ENCODE measurements at regions not wholly inside any gene's neighbourhood (a gene's known extent, or its start where the extent isn't known, plus 50 kb on each side); places are given as distances from the start of the nearest gene placed in this dataset.

GRCh38 chr17:72588961-72589360, 468.1 kb downstream of the SOX9 start:
- Histone ChIP-seq H3K4me3 (ENCODE audit: low read length in 3 of 3) (no peak overlapping the region), H3K9me3 (ENCODE audit: control insufficient read depth in 3 of 3, low read length in 3 of 3) (no peaks in the 10 kb centered on the region), H3K4me1 (ENCODE audit: control insufficient read depth in 3 of 3, insufficient read depth in 3 of 3, low read length in 3 of 3) (peaks cover 10 to 16% (median 10%) of the 10 kb centered on the region in 3 donors), H3K36me3 (ENCODE audit: control insufficient read depth in 3 of 3, insufficient read depth in 3 of 3, low read length in 3 of 3) (no peaks in the 10 kb centered on the region), H3K27me3 (ENCODE audit: control insufficient read depth in 3 of 3, insufficient read depth in 3 of 3, low read length in 3 of 3) (peaks cover 26 to 28% (median 27%) of the 10 kb centered on the region in 3 donors), H3K27ac (ENCODE audit: low read depth, low read length) (no peak overlapping the region), H3K9ac (ENCODE audit: low read depth in 1 of 3, low read length in 3 of 3) (no peak overlapping the region)

GRCh38 chr17:72590382-72590781, 469.6 kb downstream of the SOX9 start:
- Histone ChIP-seq H3K4me1 (ENCODE audit: control insufficient read depth in 3 of 3, insufficient read depth in 3 of 3, low read length in 3 of 3) (peaks cover 10 to 16% (median 10%) of the 10 kb centered on the region in 3 donors), H3K9ac (ENCODE audit: low read depth in 1 of 3, low read length in 3 of 3) (no peak overlapping the region), H3K9me3 (ENCODE audit: control insufficient read depth in 3 of 3, low read length in 3 of 3) (no peaks in the 10 kb centered on the region), H3K4me3 (ENCODE audit: low read length in 3 of 3) (no peak overlapping the region), H3K27ac (ENCODE audit: low read depth, low read length) (no peak overlapping the region), H3K27me3 (ENCODE audit: control insufficient read depth in 3 of 3, insufficient read depth in 3 of 3, low read length in 3 of 3) (peaks cover 29 to 33% (median 30%) of the 10 kb centered on the region in 3 donors), H3K36me3 (ENCODE audit: control insufficient read depth in 3 of 3, insufficient read depth in 3 of 3, low read length in 3 of 3) (no peaks in the 10 kb centered on the region)

- peaks cover 10 to 16% (median 10%) of the 10 kb centered on the region in 3 donors for H3K4me1 ChIP-seq (ENCODE audit: control insufficient read depth in 3 of 3, insufficient read depth in 3 of 3, low read length in 3 of 3)
- peaks cover 29 to 33% (median 30%) of the 10 kb centered on the region in 3 donors for H3K27me3 ChIP-seq (ENCODE audit: control insufficient read depth in 3 of 3, insufficient read depth in 3 of 3, low read length in 3 of 3)
- H3K36me3 ChIP-seq (ENCODE audit: control insufficient read depth in 3 of 3, insufficient read depth in 3 of 3, low read length in 3 of 3): no peaks in the 10 kb centered on the region
- no peak overlapping the region for H3K4me3 ChIP-seq (ENCODE audit: low read length in 3 of 3)
- no peaks in the 10 kb centered on the region for H3K9me3 ChIP-seq (ENCODE audit: control insufficient read depth in 3 of 3, low read length in 3 of 3)
- no peak overlapping the region for H3K27ac ChIP-seq (ENCODE audit: low read depth, low read length)
- H3K9ac ChIP-seq (ENCODE audit: low read depth in 1 of 3, low read length in 3 of 3): no peak overlapping the region
Measured at GRCh38 chr17:72590882-72591281, 470.1 kb downstream of the SOX9 start.

GRCh38 chr17:72591289-72592241, 470.7 kb downstream of the SOX9 start:
- Histone ChIP-seq H3K9ac (ENCODE audit: low read depth in 1 of 3, low read length in 3 of 3) (peak overlapping the region in 2 of 3 donors; percentile 14 to 62), H3K27me3 (ENCODE audit: control insufficient read depth in 3 of 3, insufficient read depth in 3 of 3, low read length in 3 of 3) (peaks cover 29 to 33% (median 30%) of the 10 kb centered on the region in 3 donors), H3K4me1 (ENCODE audit: control insufficient read depth in 3 of 3, insufficient read depth in 3 of 3, low read length in 3 of 3) (peaks cover 10 to 16% (median 10%) of the 10 kb centered on the region in 3 donors), H3K4me3 (ENCODE audit: low read length in 3 of 3) (peak overlapping the region; percentile 65 to 76 (median 71)), H3K27ac (ENCODE audit: low read depth, low read length) (no peak overlapping the region), H3K36me3 (ENCODE audit: control insufficient read depth in 3 of 3, insufficient read depth in 3 of 3, low read length in 3 of 3) (no peaks in the 10 kb centered on the region), H3K9me3 (ENCODE audit: control insufficient read depth in 3 of 3, low read length in 3 of 3) (no peaks in the 10 kb centered on the region)

GRCh38 chr17:72592242-72592966, 471.6 kb downstream of the SOX9 start:
- Histone ChIP-seq H3K27ac (ENCODE audit: low read depth, low read length) (no peak overlapping the region), H3K36me3 (ENCODE audit: control insufficient read depth in 3 of 3, insufficient read depth in 3 of 3, low read length in 3 of 3) (no peaks in the 10 kb centered on the region), H3K4me1 (ENCODE audit: control insufficient read depth in 3 of 3, insufficient read depth in 3 of 3, low read length in 3 of 3) (peaks cover 10 to 16% (median 10%) of the 10 kb centered on the region in 3 donors), H3K4me3 (ENCODE audit: low read length in 3 of 3) (peak overlapping the region; percentile 65 to 76 (median 71)), H3K9ac (ENCODE audit: low read depth in 1 of 3, low read length in 3 of 3) (peak overlapping the region in 2 of 3 donors; percentile 14 to 62), H3K27me3 (ENCODE audit: control insufficient read depth in 3 of 3, insufficient read depth in 3 of 3, low read length in 3 of 3) (peaks cover 29 to 33% (median 30%) of the 10 kb centered on the region in 3 donors), H3K9me3 (ENCODE audit: control insufficient read depth in 3 of 3, low read length in 3 of 3) (no peaks in the 10 kb centered on the region)

GRCh38 chr17:72592967-72593325, 472.1 kb downstream of the SOX9 start:
- H3K27ac ChIP-seq (ENCODE audit: low read depth, low read length): no peak overlapping the region
- peaks cover 10 to 16% (median 10%) of the 10 kb centered on the region in 3 donors for H3K4me1 ChIP-seq (ENCODE audit: control insufficient read depth in 3 of 3, insufficient read depth in 3 of 3, low read length in 3 of 3)
- peak overlapping the region in 1 of 3 donors; percentile 76 for H3K4me3 ChIP-seq (ENCODE audit: low read length in 3 of 3)
- H3K9ac ChIP-seq (ENCODE audit: low read depth in 1 of 3, low read length in 3 of 3): no peak overlapping the region
- peaks cover 25 to 33% (median 30%) of the 10 kb centered on the region in 3 donors for H3K27me3 ChIP-seq (ENCODE audit: control insufficient read depth in 3 of 3, insufficient read depth in 3 of 3, low read length in 3 of 3)
- H3K9me3 ChIP-seq (ENCODE audit: control insufficient read depth in 3 of 3, low read length in 3 of 3): no peaks in the 10 kb centered on the region
- H3K36me3 ChIP-seq (ENCODE audit: control insufficient read depth in 3 of 3, insufficient read depth in 3 of 3, low read length in 3 of 3): no peaks in the 10 kb centered on the region

- H3K4me1 ChIP-seq (ENCODE audit: control insufficient read depth in 3 of 3, insufficient read depth in 3 of 3, low read length in 3 of 3): peaks cover 10 to 16% (median 10%) of the 10 kb centered on the region in 3 donors
- no peak overlapping the region for H3K27ac ChIP-seq (ENCODE audit: low read depth, low read length)
- no peak overlapping the region for H3K4me3 ChIP-seq (ENCODE audit: low read length in 3 of 3)
- no peak overlapping the region for H3K9ac ChIP-seq (ENCODE audit: low read depth in 1 of 3, low read length in 3 of 3)
- H3K27me3 ChIP-seq (ENCODE audit: control insufficient read depth in 3 of 3, insufficient read depth in 3 of 3, low read length in 3 of 3): peaks cover 25 to 33% (median 30%) of the 10 kb centered on the region in 3 donors
- H3K9me3 ChIP-seq (ENCODE audit: control insufficient read depth in 3 of 3, low read length in 3 of 3): no peaks in the 10 kb centered on the region
- H3K36me3 ChIP-seq (ENCODE audit: control insufficient read depth in 3 of 3, insufficient read depth in 3 of 3, low read length in 3 of 3): no peaks in the 10 kb centered on the region
Measured at GRCh38 chr17:72594248-72594647, 473.4 kb downstream of the SOX9 start.

Data from skeletal muscle tissue (tissue), 3 donors.